ENCODE measurements at regions not wholly inside any gene's neighbourhood (a gene's known extent, or its start where the extent isn't known, plus 50 kb on each side); places are given as distances from the start of the nearest gene placed in this dataset.

GRCh38 chr14:101073598-101073965 is 170.1 kb upstream of the RTL1 start:
- no peak for DNase-seq
- Histone ChIP-seq H3K4me3 (no peak overlapping the region), H3K4me1 (no peaks in the 10 kb centered on the region), H3K9me3 (no peaks in the 10 kb centered on the region), H3K36me3 (no peaks in the 10 kb centered on the region), H3K9ac (ENCODE audit: low read depth in 2 of 2, low read length in 2 of 2) (no peak overlapping the region), H3K27me3 (peaks cover 18% of the 10 kb centered on the region), H3K27ac (no peak overlapping the region)
- TF ChIP-seq CTCF (IDR thresholded peaks at IDR 0.05): no peak
- intact Hi-C loops (cut with DNase I): no loop called here

DNA sequence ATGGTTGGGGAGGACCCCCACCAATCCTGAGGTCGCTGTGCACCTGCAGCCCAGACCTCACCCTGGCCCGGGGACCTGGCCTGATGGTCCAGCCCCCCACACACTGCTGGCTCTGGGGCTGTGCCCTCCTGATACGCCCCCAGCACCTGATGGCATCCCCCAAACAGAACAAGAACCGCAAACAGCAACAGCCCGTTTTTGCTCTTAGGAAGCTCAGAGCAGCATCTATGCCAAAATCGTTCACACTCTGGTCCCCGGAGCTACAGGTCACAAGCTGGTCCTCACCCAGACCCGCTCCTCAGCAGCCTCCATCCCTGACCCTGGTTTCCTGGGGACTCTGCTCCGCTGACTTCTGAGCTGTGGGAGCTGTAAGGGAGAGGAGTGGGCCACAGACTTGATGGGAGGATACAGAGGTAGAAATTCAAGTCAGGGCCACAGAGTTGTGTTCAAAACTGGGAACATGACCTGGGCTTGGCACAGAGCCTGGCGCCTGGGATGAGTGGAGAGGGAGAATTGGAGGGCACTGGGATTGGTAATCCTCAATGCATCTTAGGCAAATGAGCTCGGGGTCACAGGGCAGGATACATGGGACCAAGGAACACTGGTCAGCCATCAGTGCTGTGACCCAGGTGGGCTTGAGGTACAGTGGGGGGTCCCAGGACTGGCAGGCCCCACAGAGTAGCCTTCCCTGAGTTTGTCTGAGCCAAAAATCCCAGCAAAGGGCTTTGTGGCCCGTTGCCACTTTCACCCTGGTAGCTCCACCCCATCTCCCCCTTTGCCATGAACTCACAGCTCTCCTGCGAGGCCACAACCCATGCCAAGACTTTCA is 170.9 kb upstream of the RTL1 start:
- DNase-seq: peak; percentile 14

DNA sequence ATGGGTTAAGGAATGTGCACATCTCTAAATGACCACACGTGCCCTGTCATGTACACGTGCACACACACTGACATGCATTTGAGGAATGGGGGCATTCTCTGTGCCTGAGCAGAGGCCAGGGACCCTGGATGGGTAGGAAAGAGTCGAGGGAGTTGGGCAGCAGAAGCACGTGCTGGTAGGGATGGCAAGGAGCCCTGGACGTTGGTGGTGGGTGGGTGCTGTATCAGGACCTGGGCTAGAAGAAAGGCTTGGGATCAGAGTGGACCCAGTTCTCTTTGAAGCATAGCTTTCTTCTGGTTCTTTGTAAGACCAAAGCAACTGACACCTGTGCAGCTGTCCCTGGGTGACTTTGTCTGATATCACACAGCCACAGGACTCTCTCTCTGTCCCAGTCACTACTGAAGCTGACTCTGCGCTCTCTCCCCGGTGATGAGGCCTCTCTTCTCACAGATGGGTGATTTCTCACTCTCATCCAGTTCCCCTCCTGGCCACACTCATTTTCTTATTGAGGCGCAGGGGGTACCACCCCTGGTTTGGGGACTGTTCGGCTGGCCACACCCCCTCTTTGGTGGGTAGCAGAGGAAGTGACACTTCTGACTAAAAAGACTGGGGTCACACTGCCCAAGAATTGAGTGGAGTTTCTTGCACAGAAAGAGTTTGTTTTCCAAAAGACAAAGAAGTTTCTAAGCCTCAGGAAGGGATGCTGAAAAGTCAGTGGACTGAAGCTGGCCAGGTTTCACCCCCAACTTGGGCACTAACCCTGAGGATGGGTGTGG is 171.7 kb upstream of the RTL1 start:
- Histone ChIP-seq H3K27me3 (peaks cover 23% of the 10 kb centered on the region), H3K27ac (no peak overlapping the region), H3K9ac (ENCODE audit: low read depth in 2 of 2, low read length in 2 of 2) (no peak overlapping the region), H3K9me3 (no peaks in the 10 kb centered on the region), H3K36me3 (no peaks in the 10 kb centered on the region), H3K4me3 (no peak overlapping the region), H3K4me1 (no peaks in the 10 kb centered on the region)
- no peak for TF ChIP-seq CTCF (IDR thresholded peaks at IDR 0.05)
- peak; percentile 12 for DNase-seq
- intact Hi-C loops (cut with DNase I): no loop called here

More for the DNA sequence above, 170.9 kb upstream of the RTL1 start:
- H3K27me3 ChIP-seq: peaks cover 22% of the 10 kb centered on the region
- no peak for TF ChIP-seq CTCF (IDR thresholded peaks at IDR 0.05)
- no peak overlapping the region for H3K9ac ChIP-seq (ENCODE audit: low read depth in 2 of 2, low read length in 2 of 2)
- no peaks in the 10 kb centered on the region for H3K4me1 ChIP-seq
- H3K27ac ChIP-seq: no peak overlapping the region
- H3K4me3 ChIP-seq: no peak overlapping the region
- intact Hi-C loops (cut with DNase I): no loop called here
- H3K36me3 ChIP-seq: no peaks in the 10 kb centered on the region
- no peaks in the 10 kb centered on the region for H3K9me3 ChIP-seq

DNA sequence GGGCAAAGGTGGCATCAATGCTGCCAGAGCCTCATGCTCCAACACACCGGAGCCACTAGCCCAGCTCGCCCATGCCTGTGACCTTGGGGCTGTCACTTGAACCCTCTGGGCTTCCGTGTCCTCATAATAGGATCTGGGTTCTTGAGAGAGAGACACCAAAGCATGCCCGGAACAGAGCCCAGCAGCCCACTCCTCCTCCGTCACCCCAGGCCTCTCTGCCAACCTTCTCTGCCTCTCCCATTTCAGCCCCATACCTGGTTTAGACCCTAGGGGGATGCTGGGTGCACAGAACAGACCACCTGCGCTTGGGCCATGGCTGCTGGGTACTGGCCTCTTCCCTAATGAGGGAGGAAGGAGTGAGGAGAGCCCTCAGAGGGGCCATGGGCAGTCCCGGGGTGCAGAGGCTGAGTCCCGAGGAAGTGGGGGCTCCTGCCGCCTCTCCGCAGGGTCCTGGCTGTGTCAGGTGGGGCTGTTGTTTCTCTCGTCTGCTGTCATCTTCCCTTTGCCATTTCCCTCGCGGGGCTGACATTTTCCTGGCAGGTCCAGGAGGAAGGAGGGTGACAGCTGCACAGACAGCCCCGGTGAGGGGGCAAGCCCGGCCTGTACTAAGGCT is 172.4 kb upstream of the RTL1 start:
- peak; percentile 5 for DNase-seq
- Histone ChIP-seq H3K36me3 (no peaks in the 10 kb centered on the region), H3K27me3 (peaks cover 23% of the 10 kb centered on the region), H3K9me3 (no peaks in the 10 kb centered on the region), H3K27ac (no peak overlapping the region), H3K9ac (ENCODE audit: low read depth in 2 of 2, low read length in 2 of 2) (no peak overlapping the region), H3K4me3 (no peak overlapping the region), H3K4me1 (no peaks in the 10 kb centered on the region)
- TF ChIP-seq CTCF (IDR thresholded peaks at IDR 0.05): no peak
- intact Hi-C loops (cut with DNase I): no loop called here

DNA sequence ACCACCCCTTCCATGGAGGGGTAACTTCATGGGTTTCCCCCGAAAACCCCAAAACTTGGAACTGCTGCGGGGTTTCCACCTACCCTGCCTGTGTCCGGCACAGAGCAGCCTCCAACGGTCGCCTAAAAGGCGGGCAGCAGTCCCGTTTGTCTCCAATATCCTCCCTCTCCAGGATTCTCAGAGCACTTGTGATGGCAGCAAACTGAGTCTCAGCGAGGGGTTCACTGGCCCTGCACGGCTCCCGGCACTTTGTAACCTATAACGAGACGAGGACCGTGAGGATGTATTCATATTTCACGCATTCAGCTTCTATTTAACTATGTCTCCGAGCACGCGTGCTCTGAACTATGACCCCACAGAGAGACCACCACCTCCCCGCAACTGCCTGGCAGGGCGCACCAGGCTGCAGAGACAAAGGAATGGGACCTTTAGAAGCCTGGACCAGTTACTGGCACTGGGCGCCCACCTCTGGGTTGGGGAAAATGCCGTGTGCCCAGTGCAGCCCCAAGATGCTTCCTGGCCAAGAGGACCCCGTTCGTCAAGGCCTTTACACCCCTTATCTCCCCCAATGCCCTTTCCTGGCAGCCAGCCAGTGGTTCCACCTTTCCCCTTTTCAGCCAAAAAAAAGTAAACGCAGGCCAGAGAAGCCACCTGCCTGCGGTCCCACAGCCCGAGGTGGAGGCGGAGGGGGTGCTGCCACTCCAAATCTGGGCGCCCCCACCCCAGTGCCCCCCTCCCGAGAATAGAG is 173.1 kb upstream of the RTL1 start:
- Histone ChIP-seq H3K27me3 (peaks cover 23% of the 10 kb centered on the region), H3K4me1 (no peaks in the 10 kb centered on the region), H3K4me3 (no peak overlapping the region), H3K9me3 (no peaks in the 10 kb centered on the region), H3K9ac (ENCODE audit: low read depth in 2 of 2, low read length in 2 of 2) (no peak overlapping the region), H3K36me3 (no peaks in the 10 kb centered on the region), H3K27ac (no peak overlapping the region)
- intact Hi-C loops (cut with DNase I): no loop called here
- DNase-seq: peak; percentile 12
- TF ChIP-seq CTCF (IDR thresholded peaks at IDR 0.05): no peak

Data from colonic mucosa (tissue), 4 donors.